IMR-90 (cell line): ENCODE measurements at regions not wholly inside any gene's neighbourhood (a gene's known extent, or its start where the extent isn't known, plus 50 kb on each side); places are given as distances from the start of the nearest gene placed in this dataset.

ENCODE experiments used
- ATAC-seq: fragments of 200-7000 bp; cut with Tn5 transposase; 2 replicates; pipeline ENCODE4 v1.9.1; 2020; ENCODE audit warnings: low read depth, mild to moderate bottlenecking, moderate library complexity
- BruUV-seq: library from RNA; stranded (reverse); fragments of 400-500 nt; replicated peaks from 2 replicates; lab custom pipeline; 2021; lab: Mats Ljungman, UMichigan
- CTCF ChIA-PET: fragments of 300-600 bp; formaldehyde crosslinking; extraction: SDS; loops from one replicate; lab custom pipeline; 2021; ENCODE audit warnings: antibody characterized with exemption; lab: Yijun Ruan, JAX
- POLR2A ChIA-PET: fragments of 300-600 bp; sonication (Branson Sonifier 250); formaldehyde crosslinking; loops from one replicate; lab custom pipeline; 2022; ENCODE audit warnings: antibody characterized with exemption; ENCODE audit not compliant: unreplicated experiment; lab: Charles Lee
- DNase-seq: peaks from one replicate; pipeline ENCODE4 v3.0.0; 2013
- H2AFZ ChIP-seq: replicated peaks from 2 replicates; pipeline ENCODE3; 2013; ENCODE audit warnings: low read length, mild to moderate bottlenecking; ENCODE audit not compliant: poor library complexity
- H2AK5ac ChIP-seq: 2 replicates; pipeline ENCODE4 v1.6.1; 2013; ENCODE audit warnings: low read depth, low read length, inconsistent platforms
- H2AK9ac ChIP-seq: replicated peaks from 2 replicates; pipeline ENCODE3; 2013; ENCODE audit warnings: mild to moderate bottlenecking, low read depth, low read length, moderate library complexity; ENCODE audit not compliant: poor library complexity
- H2BK120ac ChIP-seq: 2 replicates; pipeline ENCODE4 v1.6.1; 2013; ENCODE audit warnings: low read depth, low read length, inconsistent platforms
- H2BK15ac ChIP-seq: 3 replicates; pipeline ENCODE4 v1.6.1; 2013; ENCODE audit warnings: low read depth, low read length, inconsistent platforms
- H2BK20ac ChIP-seq: 2 replicates; pipeline ENCODE4 v1.6.1; 2013; ENCODE audit warnings: low read depth, mild to moderate bottlenecking, inconsistent platforms, low read length, moderate library complexity
- H2BK5ac ChIP-seq: 2 replicates; pipeline ENCODE4 v1.6.1; 2013; ENCODE audit warnings: mild to moderate bottlenecking, low read depth, low read length, inconsistent platforms; ENCODE audit not compliant: poor library complexity, severe bottlenecking
- H3K14ac ChIP-seq: replicated peaks from 2 replicates; pipeline ENCODE4 v1.6.1; 2013; ENCODE audit warnings: low read depth, low read length, inconsistent platforms
- H3K18ac ChIP-seq: 2 replicates; pipeline ENCODE4 v1.6.1; 2013; ENCODE audit warnings: low read depth, low read length, control low read depth
- H3K23ac ChIP-seq: 2 replicates; pipeline ENCODE4 v1.6.1; 2013; ENCODE audit warnings: low read depth, low read length, inconsistent platforms
- H3K27ac ChIP-seq: 2 replicates; pipeline ENCODE4 v1.5.1; 2013; ENCODE audit warnings: mild to moderate bottlenecking, control low read depth, low read length; ENCODE audit not compliant: insufficient read depth
- H3K27me3 ChIP-seq: 2 replicates; pipeline ENCODE4 v1.6.1; 2013; ENCODE audit warnings: low read length; ENCODE audit not compliant: control insufficient read depth, insufficient read depth
- H3K36me3 ChIP-seq: 2 replicates; pipeline ENCODE4 v1.6.1; 2013; ENCODE audit warnings: low read length, mixed read lengths; ENCODE audit not compliant: control insufficient read depth, insufficient read depth
- H3K4ac ChIP-seq: 2 replicates; pipeline ENCODE4 v1.6.1; 2013; ENCODE audit warnings: low read depth, low read length, inconsistent platforms
- H3K4me1 ChIP-seq: 2 replicates; pipeline ENCODE4 v1.6.1; 2013; ENCODE audit warnings: low read length, mixed read lengths; ENCODE audit not compliant: control insufficient read depth, insufficient read depth
- H3K4me2 ChIP-seq: 2 replicates; pipeline ENCODE4 v1.6.1; 2013; ENCODE audit warnings: low read depth, mild to moderate bottlenecking, control low read depth, low read length, moderate library complexity
- H3K4me3 ChIP-seq: 2 replicates; pipeline ENCODE4 v1.5.1; 2013; ENCODE audit warnings: low read depth, mild to moderate bottlenecking, control low read depth, low read length, moderate library complexity; ENCODE audit not compliant: insufficient read depth
- H3K56ac ChIP-seq: 2 replicates; pipeline ENCODE4 v1.6.1; 2013; ENCODE audit warnings: low read length, inconsistent platforms; ENCODE audit not compliant: insufficient read depth; ENCODE audit errors: extremely low read depth
- H3K79me1 ChIP-seq, 2 experiments: 2 replicates each; pipeline ENCODE4 v1.6.1; 2013; ENCODE audit warnings: low read length in 2 of 2, inconsistent platforms in 1 of 2, low read depth in 1 of 2
- H3K9ac ChIP-seq: 2 replicates; pipeline ENCODE4 v1.6.1; 2013; ENCODE audit warnings: low read depth, low read length, control low read depth
- H3K9me1 ChIP-seq: 2 replicates; pipeline ENCODE4 v1.6.1; 2013; ENCODE audit warnings: low read length, inconsistent platforms; ENCODE audit not compliant: insufficient read depth
- H3K9me3 ChIP-seq: 2 replicates; pipeline ENCODE4 v1.6.1; 2013; ENCODE audit warnings: low read length; ENCODE audit not compliant: control insufficient read depth, insufficient read depth
- H4K20me1 ChIP-seq: 2 replicates; pipeline ENCODE4 v1.6.1; 2013; ENCODE audit warnings: low read length, inconsistent platforms; ENCODE audit not compliant: insufficient read depth
- H4K5ac ChIP-seq: 2 replicates; pipeline ENCODE4 v1.6.1; 2013; ENCODE audit warnings: mild to moderate bottlenecking, low read depth, low read length, control low read depth
- H4K8ac ChIP-seq, 2 experiments: 2 replicates each; pipeline ENCODE4 v1.6.1; 2013; ENCODE audit warnings: low read depth in 2 of 2, low read length in 2 of 2, control low read depth in 1 of 2, inconsistent platforms in 1 of 2
- H4K91ac ChIP-seq: 2 replicates; pipeline ENCODE4 v1.6.1; 2013; ENCODE audit warnings: low read depth, low read length, inconsistent platforms; ENCODE audit not compliant: insufficient read depth
- CEBPB ChIP-seq: IDR thresholded peaks from 2 replicates; pipeline ENCODE4 v1.6.1; 2012; ENCODE audit warnings: low read depth, low read length, improper control_type of control experiment
- SMC3 ChIP-seq: fragments of 150-350 bp; IDR thresholded peaks from 2 replicates; pipeline ENCODE4 v1.6.1; 2016; ENCODE audit warnings: low read depth, mild to moderate bottlenecking, antibody characterized with exemption, low read length, moderate library complexity
- WGBS, 2 experiments: methylation state at CpG; one replicate each; pipeline versions ENCODE4 v1.1.5 to v1.1.7; 2013; ENCODE audit warnings: missing lambda C conversion rate in 2 of 2; ENCODE audit not compliant: insufficient read length in 1 of 2; ENCODE audit errors: extremely low coverage in 2 of 2; 5-methylcytosine and 5-hydroxymethylcytosine counted together
- dilution Hi-C: fragments of 300-500 bp; cut with HindIII; formaldehyde crosslinking; loops from one replicate; pipeline ENCODE4 v1.14.3; 2018; ENCODE audit warnings: low sequenced_read_pairs; ENCODE audit not compliant: unreplicated experiment
- in situ Hi-C: fragments of 300-500 bp; cut with MboI; formaldehyde crosslinking; loops from 3 replicates; pipeline ENCODE4 v1.14.3; 2019; ENCODE audit warnings: low sequenced_read_pairs, inconsistent platforms, mixed read lengths
- intact Hi-C: fragments of 100-400 bp; cut with micrococcal nuclease; formaldehyde crosslinking; loops from 2 replicates; pipeline ENCODE4 v1.10.0; 2022

DNA sequence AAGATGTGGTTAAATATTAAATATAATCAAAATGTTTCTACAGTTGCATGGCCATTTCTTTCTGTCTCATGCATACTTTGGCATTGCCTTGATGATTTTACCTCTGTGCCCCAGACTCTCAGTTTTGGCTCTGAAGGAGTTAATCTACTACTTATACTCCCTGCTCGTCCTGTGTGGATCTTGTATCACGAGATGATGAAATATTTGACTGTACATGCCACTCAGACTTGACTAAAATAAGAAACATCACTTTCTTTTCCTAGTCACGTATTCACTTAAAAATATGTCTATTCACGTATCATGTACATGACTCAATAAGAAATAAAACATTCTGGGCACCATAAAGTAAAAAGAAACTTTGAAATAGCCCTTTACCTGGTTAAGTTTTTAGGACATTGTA is 397.7 kb downstream of the RFPL4B start:
- Histone ChIP-seq H4K5ac (no peak overlapping the region), H4K20me1 (no peaks in the 10 kb centered on the region), H3K9me3 (no peaks in the 10 kb centered on the region), H4K91ac (no peak overlapping the region), H2BK5ac (peak overlapping the region; percentile 59), H3K27ac (no peak overlapping the region), H2BK20ac (no peak overlapping the region), H3K4me3 (no peak overlapping the region), H3K4me1 (peaks cover 2% of the 10 kb centered on the region; the same call in 1 of the 2 replicates), H3K23ac (peak overlapping the region; percentile 82; the same call in 1 of the 2 replicates), H3K9ac (no peak overlapping the region), H3K27me3 (no peaks in the 10 kb centered on the region), H3K14ac (no peak overlapping the region), H2AK5ac (no peak overlapping the region), H3K79me1 (no peaks in the 10 kb centered on the region), H2BK120ac (peak overlapping the region; percentile 3; the same call in 1 of the 2 replicates), H3K56ac (no peak overlapping the region), H2BK15ac (no peak overlapping the region), H3K4me2 (peak overlapping the region; percentile 62; the same call in 1 of the 2 replicates), H4K8ac (peak overlapping the region in 1 of 2 experiments; percentile 6; a peak in 1 of 4 replicates), H3K4ac (no peak overlapping the region), H3K9me1 (no peaks in the 10 kb centered on the region), H2AFZ (no peak overlapping the region), H2AK9ac (no peak overlapping the region), H3K36me3 (no peaks in the 10 kb centered on the region), H3K18ac (peak overlapping the region; percentile 68; the same call in 1 of the 2 replicates)
- TF ChIP-seq CEBPB (0 out of 2 replicates have a peak, but pooled peaks have one; percentile 17), SMC3 (no peak)
- ATAC-seq (peak; percentile 35; the same call in 1 of the 2 replicates), DNase-seq (peak; percentile 14)
- in situ Hi-C loops = no loop called here
- ChIA-PET POLR2A (no interaction called here), CTCF (no interaction called here)
- dilution Hi-C loops = no loop called here
- WGBS, 2 experiments = no CpG with 5 or more reads among the region's 4 CpGs
- BruUV-seq = no TSS peak
- intact Hi-C loops = no loop called here
